ENCODE measurements at regions not wholly inside any gene's neighbourhood (a gene's known extent, or its start where the extent isn't known, plus 50 kb on each side); places are given as distances from the start of the nearest gene placed in this dataset.

GRCh38 chr2:240235149-240235803 is 94.8 kb upstream of the OTOS start:
- peaks cover 8% of the 10 kb centered on the region for H3K9me1 ChIP-seq (ENCODE audit: insufficient read depth, low read length)
- no peak overlapping the region for H3K4me2 ChIP-seq (ENCODE audit: low read depth, low read length)
- ChIA-PET POLR2A (ENCODE audit: unreplicated experiment) (no interaction called here), CTCF (no interaction called here)
- in situ Hi-C loops (cut with MboI; ENCODE audit: low sequenced_read_pairs) (no loop called here), dilution Hi-C loops (cut with HindIII; ENCODE audit: low sequenced_read_pairs, unreplicated experiment) (no loop called here), intact Hi-C loops (cut with micrococcal nuclease) (no loop called here)
- H3K27ac ChIP-seq (ENCODE audit: insufficient read depth, low read length) = no peak overlapping the region
- H3K9me3 ChIP-seq (ENCODE audit: control insufficient read depth, insufficient read depth, low read length) = no peaks in the 10 kb centered on the region; the same call in 1 of the 2 replicates
- no peak overlapping the region for H2AFZ ChIP-seq (replicated peaks; ENCODE audit: low read length, poor library complexity)
- no peak overlapping the region for H3K14ac ChIP-seq (replicated peaks; ENCODE audit: low read depth, low read length)
- H3K36me3 ChIP-seq (ENCODE audit: control insufficient read depth, insufficient read depth, low read length) = no peaks in the 10 kb centered on the region
- peak overlapping the region; percentile 6; the same call in 1 of the 2 replicates for H3K4ac ChIP-seq (ENCODE audit: low read depth, low read length)
- H2BK20ac ChIP-seq (ENCODE audit: low read depth, low read length) = no peak overlapping the region
- no peak overlapping the region for H2BK15ac ChIP-seq (ENCODE audit: low read depth, low read length)
- H4K5ac ChIP-seq (ENCODE audit: low read depth, low read length) = no peak overlapping the region
- H3K27me3 ChIP-seq (ENCODE audit: control insufficient read depth, insufficient read depth, low read length) = peaks cover 3% of the 10 kb centered on the region; the same call in 1 of the 2 replicates
- no peak overlapping the region for H2BK120ac ChIP-seq (ENCODE audit: low read depth, low read length)
- H3K23ac ChIP-seq (ENCODE audit: low read depth, low read length) = no peak overlapping the region
- H2BK5ac ChIP-seq (ENCODE audit: low read depth, low read length, poor library complexity, severe bottlenecking) = no peak overlapping the region
- no peak overlapping the region for H3K4me3 ChIP-seq (ENCODE audit: insufficient read depth, low read depth, low read length)
- H3K9ac ChIP-seq (ENCODE audit: low read depth, low read length) = no peak overlapping the region
- no peak overlapping the region for H4K8ac ChIP-seq (ENCODE audit: low read depth in 2 of 2, low read length in 2 of 2)
- 93% methylated on average over 3 of the region's 17 CpGs; no CpG with 5 or more reads in 1 of the 2 experiments for WGBS, 2 experiments (ENCODE audit: extremely low coverage in 2 of 2, insufficient read length in 1 of 2)
- H3K79me1 ChIP-seq (ENCODE audit: low read depth in 1 of 2, low read length in 2 of 2) = no peaks in the 10 kb centered on the region
- no peak for TF ChIP-seq MAFK (IDR thresholded peaks at IDR 0.05; ENCODE audit: low read depth, low read length)
- TF ChIP-seq RFX5 (IDR thresholded peaks at IDR 0.05; ENCODE audit: low read depth, low read length) = no peak
- TF ChIP-seq, protein P1, sequence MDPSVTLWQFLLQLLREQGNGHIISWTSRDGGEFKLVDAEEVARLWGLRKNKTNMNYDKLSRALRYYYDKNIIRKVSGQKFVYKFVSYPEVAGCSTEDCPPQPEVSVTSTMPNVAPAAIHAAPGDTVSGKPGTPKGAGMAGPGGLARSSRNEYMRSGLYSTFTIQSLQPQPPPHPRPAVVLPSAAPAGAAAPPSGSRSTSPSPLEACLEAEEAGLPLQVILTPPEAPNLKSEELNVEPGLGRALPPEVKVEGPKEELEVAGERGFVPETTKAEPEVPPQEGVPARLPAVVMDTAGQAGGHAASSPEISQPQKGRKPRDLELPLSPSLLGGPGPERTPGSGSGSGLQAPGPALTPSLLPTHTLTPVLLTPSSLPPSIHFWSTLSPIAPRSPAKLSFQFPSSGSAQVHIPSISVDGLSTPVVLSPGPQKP (IDR thresholded peaks at IDR 0.05; ENCODE audit: borderline replicate concordance, low read depth, low read length) = no peak
- no peak for TF ChIP-seq SMC3 (IDR thresholded peaks at IDR 0.05; ENCODE audit: low read depth, low read length)
- TF ChIP-seq BHLHE40 (IDR thresholded peaks at IDR 0.05; ENCODE audit: low read depth, low read length) = no peak
- TF ChIP-seq, protein P2, sequence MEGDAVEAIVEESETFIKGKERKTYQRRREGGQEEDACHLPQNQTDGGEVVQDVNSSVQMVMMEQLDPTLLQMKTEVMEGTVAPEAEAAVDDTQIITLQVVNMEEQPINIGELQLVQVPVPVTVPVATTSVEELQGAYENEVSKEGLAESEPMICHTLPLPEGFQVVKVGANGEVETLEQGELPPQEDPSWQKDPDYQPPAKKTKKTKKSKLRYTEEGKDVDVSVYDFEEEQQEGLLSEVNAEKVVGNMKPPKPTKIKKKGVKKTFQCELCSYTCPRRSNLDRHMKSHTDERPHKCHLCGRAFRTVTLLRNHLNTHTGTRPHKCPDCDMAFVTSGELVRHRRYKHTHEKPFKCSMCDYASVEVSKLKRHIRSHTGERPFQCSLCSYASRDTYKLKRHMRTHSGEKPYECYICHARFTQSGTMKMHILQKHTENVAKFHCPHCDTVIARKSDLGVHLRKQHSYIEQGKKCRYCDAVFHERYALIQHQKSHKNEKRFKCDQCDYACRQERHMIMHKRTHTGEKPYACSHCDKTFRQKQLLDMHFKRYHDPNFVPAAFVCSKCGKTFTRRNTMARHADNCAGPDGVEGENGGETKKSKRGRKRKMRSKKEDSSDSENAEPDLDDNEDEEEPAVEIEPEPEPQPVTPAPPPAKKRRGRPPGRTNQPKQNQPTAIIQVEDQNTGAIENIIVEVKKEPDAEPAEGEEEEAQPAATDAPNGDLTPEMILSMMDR (conservative IDR thresholded peaks at IDR 0.05; ENCODE audit: low read depth, low read length) = no peak
- TF ChIP-seq, protein P3, sequence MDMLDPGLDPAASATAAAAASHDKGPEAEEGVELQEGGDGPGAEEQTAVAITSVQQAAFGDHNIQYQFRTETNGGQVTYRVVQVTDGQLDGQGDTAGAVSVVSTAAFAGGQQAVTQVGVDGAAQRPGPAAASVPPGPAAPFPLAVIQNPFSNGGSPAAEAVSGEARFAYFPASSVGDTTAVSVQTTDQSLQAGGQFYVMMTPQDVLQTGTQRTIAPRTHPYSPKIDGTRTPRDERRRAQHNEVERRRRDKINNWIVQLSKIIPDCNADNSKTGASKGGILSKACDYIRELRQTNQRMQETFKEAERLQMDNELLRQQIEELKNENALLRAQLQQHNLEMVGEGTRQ (IDR thresholded peaks at IDR 0.05; ENCODE audit: low read depth, low read length) = no peak
- no peak for TF ChIP-seq CEBPB (IDR thresholded peaks at IDR 0.05; ENCODE audit: low read depth, low read length)
- no peak for TF ChIP-seq MXI1 (IDR thresholded peaks at IDR 0.05; ENCODE audit: borderline replicate concordance, low read depth, low read length)
- no peak for TF ChIP-seq NFE2L2 (IDR thresholded peaks at IDR 0.05; ENCODE audit: low read depth, low read length)
- no peak for TF ChIP-seq RAD21 (IDR thresholded peaks at IDR 0.05; ENCODE audit: low read length)
- TF ChIP-seq FOS (IDR thresholded peaks at IDR 0.05; ENCODE audit: low read depth, low read length) = no peak
- no peaks in the 10 kb centered on the region for H4K20me1 ChIP-seq (ENCODE audit: insufficient read depth, low read length)
- H2AK9ac ChIP-seq (replicated peaks; ENCODE audit: low read depth, low read length, poor library complexity) = no peak overlapping the region
- no peak overlapping the region for H4K91ac ChIP-seq (ENCODE audit: insufficient read depth, low read depth, low read length)
- ATAC-seq (ENCODE audit: low read depth) (no peak), DNase-seq (no peak)
- BruUV-seq (replicated peaks) = no TSS peak
- peaks cover 12% of the 10 kb centered on the region for H3K4me1 ChIP-seq (ENCODE audit: control insufficient read depth, insufficient read depth, low read length)
- no peak overlapping the region for H3K18ac ChIP-seq (ENCODE audit: low read depth, low read length)
- H3K56ac ChIP-seq (ENCODE audit: extremely low read depth, insufficient read depth, low read length) = no peak overlapping the region
- no peak overlapping the region for H2AK5ac ChIP-seq (ENCODE audit: low read depth, low read length)

Data from IMR-90 (cell line).